ENCODE measurements at regions not wholly inside any gene's neighbourhood (a gene's known extent, or its start where the extent isn't known, plus 50 kb on each side); places are given as distances from the start of the nearest gene placed in this dataset.

- Histone ChIP-seq H3K4me3 (no peak overlapping the region), H3K4me1 (no peaks in the 10 kb centered on the region), H3K9me3 (no peaks in the 10 kb centered on the region), H3K27me3 (no peaks in the 10 kb centered on the region), H3K36me3 (no peaks in the 10 kb centered on the region), H3K27ac (no peak overlapping the region)
- WGBS, 2 donors = 48 to 65% methylated on average over 1 of the region's 1 CpG
- DNase-seq (ENCODE audit: low spot score in 2 of 2) = no peak
- TF ChIP-seq EP300 (IDR thresholded peaks at IDR 0.05) (no peak), POLR2A (IDR thresholded peaks at IDR 0.05) (no peak)
- TF ChIP-seq, protein P1, sequence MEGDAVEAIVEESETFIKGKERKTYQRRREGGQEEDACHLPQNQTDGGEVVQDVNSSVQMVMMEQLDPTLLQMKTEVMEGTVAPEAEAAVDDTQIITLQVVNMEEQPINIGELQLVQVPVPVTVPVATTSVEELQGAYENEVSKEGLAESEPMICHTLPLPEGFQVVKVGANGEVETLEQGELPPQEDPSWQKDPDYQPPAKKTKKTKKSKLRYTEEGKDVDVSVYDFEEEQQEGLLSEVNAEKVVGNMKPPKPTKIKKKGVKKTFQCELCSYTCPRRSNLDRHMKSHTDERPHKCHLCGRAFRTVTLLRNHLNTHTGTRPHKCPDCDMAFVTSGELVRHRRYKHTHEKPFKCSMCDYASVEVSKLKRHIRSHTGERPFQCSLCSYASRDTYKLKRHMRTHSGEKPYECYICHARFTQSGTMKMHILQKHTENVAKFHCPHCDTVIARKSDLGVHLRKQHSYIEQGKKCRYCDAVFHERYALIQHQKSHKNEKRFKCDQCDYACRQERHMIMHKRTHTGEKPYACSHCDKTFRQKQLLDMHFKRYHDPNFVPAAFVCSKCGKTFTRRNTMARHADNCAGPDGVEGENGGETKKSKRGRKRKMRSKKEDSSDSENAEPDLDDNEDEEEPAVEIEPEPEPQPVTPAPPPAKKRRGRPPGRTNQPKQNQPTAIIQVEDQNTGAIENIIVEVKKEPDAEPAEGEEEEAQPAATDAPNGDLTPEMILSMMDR (IDR thresholded peaks at IDR 0.05) = no peak
These were observed 325.6 kb upstream of the TLE4 start for GRCh38 chr9:79246170-79246569.

DNA sequence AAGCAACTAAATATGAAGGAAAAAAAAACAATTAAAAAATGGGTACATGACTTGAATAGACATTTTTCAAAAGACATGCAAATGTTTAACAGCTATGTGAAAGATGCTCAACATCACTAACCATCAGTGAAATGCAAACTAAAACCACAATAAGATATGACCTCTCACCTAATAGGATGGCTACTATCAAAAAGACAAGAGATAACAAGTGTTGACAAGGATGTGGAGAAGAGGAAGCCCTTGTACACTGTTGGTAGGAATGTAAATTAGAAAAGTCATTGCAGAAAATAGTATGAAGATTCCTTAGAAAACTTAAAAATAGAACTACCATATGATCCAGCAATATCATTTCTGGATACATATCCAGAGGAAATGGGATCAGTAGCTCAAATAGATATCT, 324.7 kb upstream of the TLE4 start:
- DNase-seq (ENCODE audit: low spot score in 2 of 2) = no peak
- Histone ChIP-seq H3K27ac (no peak overlapping the region), H3K4me1 (no peaks in the 10 kb centered on the region), H3K36me3 (no peaks in the 10 kb centered on the region), H3K27me3 (no peaks in the 10 kb centered on the region), H3K9me3 (no peaks in the 10 kb centered on the region), H3K4me3 (no peak overlapping the region)
- TF ChIP-seq EP300 (IDR thresholded peaks at IDR 0.05) = no peak
- TF ChIP-seq POLR2A (IDR thresholded peaks at IDR 0.05) = no peak
- TF ChIP-seq, protein P1 (IDR thresholded peaks at IDR 0.05) = no peak

DNA sequence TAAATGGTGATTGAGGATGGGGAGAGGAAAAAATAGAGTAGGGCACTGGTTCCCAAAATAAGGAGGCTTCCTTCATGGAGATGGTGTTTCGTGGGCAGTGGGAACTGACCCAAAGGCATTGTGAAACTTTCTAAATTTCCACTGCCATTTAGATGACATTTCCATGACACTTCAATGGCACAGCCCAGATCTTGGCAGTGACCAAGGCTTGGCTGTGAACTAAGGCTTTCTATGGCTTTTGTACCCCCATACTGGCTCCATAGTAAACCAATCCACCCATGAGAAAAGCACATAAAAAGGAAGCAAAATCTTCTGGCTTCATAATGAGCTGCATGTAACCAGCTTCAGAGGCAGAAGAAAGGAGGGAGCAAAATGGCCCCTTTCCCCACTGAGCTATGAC, 321.0 kb upstream of the TLE4 start:
- no peaks in the 10 kb centered on the region for H3K4me1 ChIP-seq
- H3K4me3 ChIP-seq = no peak overlapping the region
- WGBS, 2 donors = 67 to 84% methylated on average over 1 of the region's 1 CpG
- no peaks in the 10 kb centered on the region for H3K9me3 ChIP-seq
- TF ChIP-seq POLR2A (IDR thresholded peaks at IDR 0.05) (no peak), EP300 (IDR thresholded peaks at IDR 0.05) (no peak)
- TF ChIP-seq, protein P1 (IDR thresholded peaks at IDR 0.05) = no peak
- H3K27me3 ChIP-seq = peaks cover 0 to 11% of the 10 kb centered on the region in 2 donors
- no peak for DNase-seq (ENCODE audit: low spot score in 2 of 2)
- no peak overlapping the region for H3K27ac ChIP-seq
- no peaks in the 10 kb centered on the region for H3K36me3 ChIP-seq

- Histone ChIP-seq H3K27me3 (peaks cover 0 to 29% of the 10 kb centered on the region in 2 donors), H3K27ac (no peak overlapping the region), H3K4me1 (peaks cover 0 to 16% (median 2%) of the 10 kb centered on the region in 4 donors), H3K36me3 (no peaks in the 10 kb centered on the region), H3K4me3 (no peak overlapping the region), H3K9me3 (peaks cover 0 to 6% (median 0%) of the 10 kb centered on the region in 4 donors)
- 56 to 77% methylated on average over 8 of the region's 8 CpGs for WGBS, 2 donors
- TF ChIP-seq EP300 (IDR thresholded peaks at IDR 0.05) = no peak
- no peak for TF ChIP-seq POLR2A (IDR thresholded peaks at IDR 0.05)
- TF ChIP-seq, protein P1 (IDR thresholded peaks at IDR 0.05) = no peak
- DNase-seq (ENCODE audit: low spot score in 2 of 2) = no peak
These were observed 316.7 kb upstream of the TLE4 start for GRCh38 chr9:79254900-79255650.

GRCh38 chr9:79255651-79256260, 316.0 kb upstream of the TLE4 start:
- Histone ChIP-seq H3K27ac (no peak overlapping the region), H3K4me1 (peaks cover 0 to 16% (median 2%) of the 10 kb centered on the region in 4 donors), H3K9me3 (peaks cover 0 to 6% (median 0%) of the 10 kb centered on the region in 4 donors), H3K36me3 (no peaks in the 10 kb centered on the region), H3K4me3 (no peak overlapping the region), H3K27me3 (peaks cover 0 to 29% of the 10 kb centered on the region in 2 donors)
- WGBS, 2 donors = 25 to 33% methylated on average over 10 of the region's 10 CpGs
- no peak for DNase-seq (ENCODE audit: low spot score in 2 of 2)
- TF ChIP-seq EP300 (IDR thresholded peaks at IDR 0.05) = no peak
